Fibroblast of lung (primary cell): ENCODE measurements at regions not wholly inside any gene's neighbourhood (a gene's known extent, or its start where the extent isn't known, plus 50 kb on each side); places are given as distances from the start of the nearest gene placed in this dataset.

Experiments used
- CTCF ChIP-seq, 2 donors: IDR thresholded peaks in 1 of 2; conservative IDR thresholded peaks in 1 of 2; 1 replicate in 1 of 2; 2 replicates in 1 of 2; pipeline ENCODE4 v1.5.1; 2011 to 2012; ENCODE audit warnings: low read length in 2 of 2, control low read depth in 1 of 2, inconsistent platforms in 1 of 2, low read depth in 1 of 2, mild to moderate bottlenecking in 1 of 2
- EZH2 ChIP-seq: IDR thresholded peaks from 2 replicates; pipeline ENCODE4 v1.5.1; 2012; ENCODE audit warnings: low read length, control low read depth, mild to moderate bottlenecking; ENCODE audit errors: missing control alignments

GRCh38 chr7:46024263-46024916 lies 103.3 kb upstream of the IGFBP3 start:
- no peak for TF ChIP-seq CTCF (conservative IDR thresholded peaks at IDR 0.05 in 1 of 2, IDR thresholded peaks at IDR 0.05 in 1 of 2; ENCODE audit: low read depth in 1 of 2, low read length in 2 of 2)
- no peak for TF ChIP-seq EZH2
